Neutrophil (primary cell): ENCODE measurements at regions not wholly inside any gene's neighbourhood (a gene's known extent, or its start where the extent isn't known, plus 50 kb on each side); places are given as distances from the start of the nearest gene placed in this dataset.

Experiments used
- H3K27ac ChIP-seq: fragments of 200-600 bp; sonication (generic); 2 replicates; pipeline ENCODE4 v1.5.1; 2016; ENCODE audit warnings: mild to moderate bottlenecking, moderate library complexity
- H3K27me3 ChIP-seq: fragments of 200-600 bp; sonication (generic); 2 replicates; pipeline ENCODE4 v1.6.0; 2016; ENCODE audit warnings: mild to moderate bottlenecking
- H3K36me3 ChIP-seq: fragments of 200-600 bp; sonication (generic); 2 replicates; pipeline ENCODE4 v1.5.1; 2017
- H3K4me1 ChIP-seq, 2 experiments: fragments of 200-600 bp in 1 of 2; sonication (generic) in 1 of 2; 1 replicate in 1 of 2; 2 replicates in 1 of 2; pipeline versions ENCODE4 v1.5.1 to v1.6.1; 2013 to 2016; ENCODE audit warnings: low read depth in 1 of 2, low read length in 1 of 2, mild to moderate bottlenecking in 1 of 2, moderate library complexity in 1 of 2; ENCODE audit not compliant: control insufficient read depth in 1 of 2, insufficient read depth in 1 of 2
- H3K4me3 ChIP-seq, 2 experiments: fragments of 200-600 bp in 1 of 2; sonication (generic) in 1 of 2; 1 replicate in 1 of 2; 2 replicates in 1 of 2; pipeline ENCODE4 v1.5.1; 2013 to 2016; ENCODE audit warnings: low read depth in 1 of 2, low read length in 1 of 2, mild to moderate bottlenecking in 1 of 2, moderate library complexity in 1 of 2
- H3K9me3 ChIP-seq: fragments of 200-600 bp; sonication (generic); 2 replicates; pipeline ENCODE4 v1.5.1; 2016
- TF ChIP-seq, protein P1 (sequence below): fragments of 200-600 bp; sonication (generic); IDR thresholded peaks from 2 replicates; pipeline ENCODE4 v1.5.1; 2016; ENCODE audit warnings: antibody characterized with exemption

DNA sequence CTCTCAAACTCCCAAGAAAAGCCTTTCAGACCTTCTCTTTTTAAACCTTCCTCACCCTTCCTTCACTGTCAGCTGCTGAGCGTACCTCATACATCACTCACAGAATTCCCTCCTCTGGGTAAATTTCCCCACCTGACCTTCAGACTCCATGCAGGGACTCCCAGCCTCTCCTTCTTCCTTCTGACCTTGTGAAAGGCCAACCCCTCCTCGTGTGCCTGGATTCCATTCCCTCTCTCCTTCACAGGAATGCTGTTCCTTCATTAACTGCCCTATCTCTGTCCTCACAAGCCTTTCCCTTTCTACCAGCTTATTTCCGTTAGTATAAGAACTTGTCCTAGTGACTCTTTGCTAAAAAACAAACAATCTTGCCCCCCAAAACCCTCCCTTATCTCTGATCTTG, 69.7 kb upstream of the MME start:
- TF ChIP-seq, protein P1, sequence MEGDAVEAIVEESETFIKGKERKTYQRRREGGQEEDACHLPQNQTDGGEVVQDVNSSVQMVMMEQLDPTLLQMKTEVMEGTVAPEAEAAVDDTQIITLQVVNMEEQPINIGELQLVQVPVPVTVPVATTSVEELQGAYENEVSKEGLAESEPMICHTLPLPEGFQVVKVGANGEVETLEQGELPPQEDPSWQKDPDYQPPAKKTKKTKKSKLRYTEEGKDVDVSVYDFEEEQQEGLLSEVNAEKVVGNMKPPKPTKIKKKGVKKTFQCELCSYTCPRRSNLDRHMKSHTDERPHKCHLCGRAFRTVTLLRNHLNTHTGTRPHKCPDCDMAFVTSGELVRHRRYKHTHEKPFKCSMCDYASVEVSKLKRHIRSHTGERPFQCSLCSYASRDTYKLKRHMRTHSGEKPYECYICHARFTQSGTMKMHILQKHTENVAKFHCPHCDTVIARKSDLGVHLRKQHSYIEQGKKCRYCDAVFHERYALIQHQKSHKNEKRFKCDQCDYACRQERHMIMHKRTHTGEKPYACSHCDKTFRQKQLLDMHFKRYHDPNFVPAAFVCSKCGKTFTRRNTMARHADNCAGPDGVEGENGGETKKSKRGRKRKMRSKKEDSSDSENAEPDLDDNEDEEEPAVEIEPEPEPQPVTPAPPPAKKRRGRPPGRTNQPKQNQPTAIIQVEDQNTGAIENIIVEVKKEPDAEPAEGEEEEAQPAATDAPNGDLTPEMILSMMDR, result no peak
- Histone ChIP-seq H3K9me3 (no peaks in the 10 kb centered on the region), H3K27me3 (no peaks in the 10 kb centered on the region), H3K36me3 (no peaks in the 10 kb centered on the region), H3K27ac (no peak overlapping the region), H3K4me3 (no peak overlapping the region), H3K4me1 (peaks cover 11 to 27% of the 10 kb centered on the region in 2 experiments)

DNA sequence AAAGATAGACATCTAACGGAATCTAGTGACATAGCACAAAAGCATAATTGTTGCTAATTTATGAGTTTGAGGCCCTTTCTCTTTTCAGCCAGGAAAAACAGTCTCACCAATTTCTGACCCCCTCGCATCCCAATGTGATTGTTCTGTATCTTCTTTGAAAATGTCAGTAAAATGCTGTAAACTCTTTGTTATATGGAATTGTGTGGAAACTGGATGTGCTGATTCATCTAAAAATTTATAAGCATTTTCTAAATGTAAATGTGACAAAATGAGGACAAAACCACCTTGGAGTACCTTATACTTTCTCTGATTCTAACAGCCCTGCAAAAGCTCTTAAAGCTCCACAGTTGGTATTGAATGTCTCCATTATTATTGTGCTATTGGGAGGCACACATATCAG, 70.9 kb upstream of the MME start:
- peaks cover 11 to 26% of the 10 kb centered on the region in 2 experiments for H3K4me1 ChIP-seq
- H3K27me3 ChIP-seq, result no peaks in the 10 kb centered on the region
- TF ChIP-seq, protein P1, result no peak
- H3K9me3 ChIP-seq, result no peaks in the 10 kb centered on the region
- H3K27ac ChIP-seq, result peak overlapping the region; percentile 75
- H3K4me3 ChIP-seq, result no peak overlapping the region
- H3K36me3 ChIP-seq, result no peaks in the 10 kb centered on the region

DNA sequence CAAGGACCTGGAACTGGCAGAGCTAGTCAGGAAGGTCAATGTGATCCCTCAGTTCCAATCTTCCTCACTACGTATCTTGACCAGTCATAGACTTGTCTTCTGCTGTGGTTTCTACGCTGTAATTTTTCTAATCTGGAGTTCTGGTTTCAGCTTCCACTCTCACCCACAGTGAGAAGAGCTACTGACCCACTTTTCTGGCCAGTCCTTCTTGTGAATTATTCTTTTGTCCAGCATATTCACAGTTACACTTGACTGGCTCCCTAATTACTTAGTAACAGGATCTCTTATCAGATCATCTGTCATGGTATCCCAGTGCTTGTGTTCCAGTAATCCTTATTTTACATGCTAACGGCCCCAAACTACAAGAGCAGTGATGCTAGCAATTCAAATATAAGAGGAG, 72.4 kb upstream of the MME start:
- TF ChIP-seq, protein P1, result no peak
- H3K9me3 ChIP-seq, result no peaks in the 10 kb centered on the region
- no peak overlapping the region for H3K4me3 ChIP-seq
- no peaks in the 10 kb centered on the region for H3K27me3 ChIP-seq
- H3K36me3 ChIP-seq, result no peaks in the 10 kb centered on the region
- H3K27ac ChIP-seq, result no peak overlapping the region
- peaks cover 17 to 31% of the 10 kb centered on the region in 2 experiments for H3K4me1 ChIP-seq

DNA sequence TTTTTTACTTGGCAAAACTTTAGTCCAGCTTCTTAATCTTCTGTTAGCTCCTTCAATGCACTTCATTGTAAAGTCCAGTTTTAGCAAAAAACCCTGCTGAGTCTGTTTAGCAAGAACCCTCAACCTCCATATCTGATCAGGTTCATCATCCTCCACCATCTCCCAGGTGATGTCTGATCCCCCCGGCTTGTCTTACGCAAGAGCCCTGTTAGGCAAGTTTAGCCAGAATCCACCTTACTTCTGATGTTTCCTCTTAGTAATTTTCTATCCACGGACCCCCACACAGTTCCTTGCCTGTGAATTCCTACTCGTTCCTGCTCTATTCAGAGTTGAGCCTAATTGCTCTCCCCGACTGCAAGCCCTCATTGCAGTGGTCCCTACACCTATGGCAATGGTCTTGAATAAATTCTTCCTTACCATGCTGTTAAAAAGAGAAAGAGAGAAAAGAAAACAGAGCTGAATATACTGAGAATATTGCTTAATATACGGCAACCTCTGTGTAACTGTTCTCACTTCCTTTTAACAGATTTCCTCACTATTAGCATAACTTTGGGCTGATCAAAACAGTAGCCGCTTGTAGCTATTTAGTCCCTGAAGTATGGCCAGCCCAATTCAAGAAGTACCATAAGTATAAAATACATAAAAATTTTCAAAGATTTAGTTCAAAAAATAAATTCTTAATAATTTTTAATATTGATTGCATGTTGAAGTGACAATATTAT, 78.7 kb upstream of the MME start:
- Histone ChIP-seq H3K27ac (peak overlapping the region; percentile 98), H3K4me1 (peaks cover 67 to 68% of the 10 kb centered on the region in 2 experiments), H3K36me3 (no peaks in the 10 kb centered on the region), H3K27me3 (no peaks in the 10 kb centered on the region), H3K4me3 (peak overlapping the region; percentile 54 to 63), H3K9me3 (no peaks in the 10 kb centered on the region)
- TF ChIP-seq, protein P1, result no peak

DNA sequence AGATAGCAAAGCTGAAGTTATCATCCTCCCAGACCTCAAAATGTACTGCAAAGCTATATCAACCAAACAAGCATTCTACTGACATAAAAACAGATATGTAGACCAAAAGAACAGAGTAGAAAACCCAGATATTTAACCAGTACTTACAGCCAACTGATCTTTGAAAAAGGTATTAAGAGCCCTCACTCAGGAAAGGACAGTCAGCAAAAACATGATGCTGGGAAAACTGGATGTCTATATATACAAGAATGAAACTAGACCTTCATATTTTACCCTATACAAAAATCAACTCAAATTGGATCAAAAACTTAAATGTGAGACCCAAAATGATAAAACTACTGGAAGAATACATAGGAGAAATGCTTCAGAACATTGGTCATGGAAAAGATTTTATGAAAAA, 87.5 kb upstream of the MME start:
- no peaks in the 10 kb centered on the region for H3K9me3 ChIP-seq
- TF ChIP-seq, protein P1, result no peak

More for the DNA sequence above, 87.5 kb upstream of the MME start:
- H3K36me3 ChIP-seq, result no peaks in the 10 kb centered on the region
- no peak overlapping the region for H3K27ac ChIP-seq
- H3K4me1 ChIP-seq, result peaks cover 34 to 35% of the 10 kb centered on the region in 2 experiments
- H3K27me3 ChIP-seq, result no peaks in the 10 kb centered on the region
- no peak overlapping the region for H3K4me3 ChIP-seq
